ENCODE measurements at regions not wholly inside any gene's neighbourhood (a gene's known extent, or its start where the extent isn't known, plus 50 kb on each side); places are given as distances from the start of the nearest gene placed in this dataset.

DNA sequence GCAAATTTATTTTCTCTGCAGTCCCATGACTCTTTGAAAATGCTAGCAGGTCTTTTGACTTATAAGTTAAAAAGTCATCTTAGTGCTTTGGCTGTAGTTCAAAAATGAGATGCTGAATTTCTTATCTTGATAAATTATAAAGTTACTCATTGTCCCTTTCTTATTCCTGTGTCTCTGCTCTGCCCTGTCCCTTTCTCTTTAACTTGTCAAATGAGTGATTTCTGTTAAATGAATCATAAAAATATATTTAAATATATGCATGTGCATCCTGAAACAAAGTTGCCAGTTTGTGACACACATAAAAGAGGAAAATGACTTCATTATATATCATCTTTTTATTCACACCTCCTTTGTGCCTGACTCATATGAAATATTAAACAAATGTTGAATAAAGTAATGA, 1097.3 kb upstream of the EPHA6 start:
- Histone ChIP-seq H3K27me3 (replicated peaks; ENCODE audit: insufficient read depth, low read depth, low read length, poor library complexity) (no peaks in the 10 kb centered on the region), H3K9me3 (ENCODE audit: low read depth, low read length, poor library complexity, severe bottlenecking) (peaks cover 15% of the 10 kb centered on the region), H3K4me1 (ENCODE audit: insufficient read depth, low read length, poor library complexity, severe bottlenecking) (no peaks in the 10 kb centered on the region), H3K36me3 (ENCODE audit: insufficient read depth, low read length, poor library complexity, severe bottlenecking) (no peaks in the 10 kb centered on the region), H3K27ac (ENCODE audit: low read depth, low read length, poor library complexity, severe bottlenecking) (no peak overlapping the region), H3K4me3 (ENCODE audit: low read depth, low read length, poor library complexity, severe bottlenecking) (no peak overlapping the region)
- TF ChIP-seq CTCF (conservative IDR thresholded peaks at IDR 0.05; ENCODE audit: low read depth, low read length) (no peak), EZH2 (IDR thresholded peaks at IDR 0.05; ENCODE audit: borderline replicate concordance, low read depth, low read length, poor library complexity, severe bottlenecking) (no peak)
- intact Hi-C loops (cut with micrococcal nuclease; ENCODE audit: unreplicated experiment), result no loop called here
- no TSS peak for BruUV-seq (replicated peaks)
- ChIA-PET CTCF (no interaction called here), POLR2A (ENCODE audit: low non-redundant PET) (no interaction called here)
- DNase-seq (ENCODE audit: low spot score), result no peak

GRCh38 chr3:95718168-95718567, 1096.2 kb upstream of the EPHA6 start:
- no peak for DNase-seq (ENCODE audit: low spot score)
- Histone ChIP-seq H3K9me3 (ENCODE audit: low read depth, low read length, poor library complexity, severe bottlenecking) (peaks cover 19% of the 10 kb centered on the region), H3K4me3 (ENCODE audit: low read depth, low read length, poor library complexity, severe bottlenecking) (no peak overlapping the region), H3K27me3 (replicated peaks; ENCODE audit: insufficient read depth, low read depth, low read length, poor library complexity) (no peaks in the 10 kb centered on the region), H3K27ac (ENCODE audit: low read depth, low read length, poor library complexity, severe bottlenecking) (no peak overlapping the region), H3K4me1 (ENCODE audit: insufficient read depth, low read length, poor library complexity, severe bottlenecking) (no peaks in the 10 kb centered on the region), H3K36me3 (ENCODE audit: insufficient read depth, low read length, poor library complexity, severe bottlenecking) (no peaks in the 10 kb centered on the region)
- POLR2A ChIA-PET (ENCODE audit: low non-redundant PET), result no interaction called here
- intact Hi-C loops (cut with micrococcal nuclease; ENCODE audit: unreplicated experiment), result no loop called here
- CTCF ChIA-PET, result no interaction called here
- no peak for TF ChIP-seq EZH2 (IDR thresholded peaks at IDR 0.05; ENCODE audit: borderline replicate concordance, low read depth, low read length, poor library complexity, severe bottlenecking)
- TF ChIP-seq CTCF (conservative IDR thresholded peaks at IDR 0.05; ENCODE audit: low read depth, low read length), result no peak
- no TSS peak for BruUV-seq (replicated peaks)

GRCh38 chr3:95719481-95719880, 1094.9 kb upstream of the EPHA6 start:
- CTCF ChIA-PET, result no interaction called here
- intact Hi-C loops (cut with micrococcal nuclease; ENCODE audit: unreplicated experiment), result no loop called here
- BruUV-seq (replicated peaks), result no TSS peak

More at GRCh38 chr3:95719481-95719880, 1094.9 kb upstream of the EPHA6 start:
- Histone ChIP-seq H3K9me3 (ENCODE audit: low read depth, low read length, poor library complexity, severe bottlenecking) (peaks cover 19% of the 10 kb centered on the region), H3K27me3 (replicated peaks; ENCODE audit: insufficient read depth, low read depth, low read length, poor library complexity) (no peaks in the 10 kb centered on the region), H3K27ac (ENCODE audit: low read depth, low read length, poor library complexity, severe bottlenecking) (no peak overlapping the region), H3K36me3 (ENCODE audit: insufficient read depth, low read length, poor library complexity, severe bottlenecking) (no peaks in the 10 kb centered on the region), H3K4me1 (ENCODE audit: insufficient read depth, low read length, poor library complexity, severe bottlenecking) (no peaks in the 10 kb centered on the region), H3K4me3 (ENCODE audit: low read depth, low read length, poor library complexity, severe bottlenecking) (no peak overlapping the region)
- POLR2A ChIA-PET (ENCODE audit: low non-redundant PET), result no interaction called here
- DNase-seq (ENCODE audit: low spot score), result no peak
- TF ChIP-seq CTCF (conservative IDR thresholded peaks at IDR 0.05; ENCODE audit: low read depth, low read length), result no peak
- TF ChIP-seq EZH2 (IDR thresholded peaks at IDR 0.05; ENCODE audit: borderline replicate concordance, low read depth, low read length, poor library complexity, severe bottlenecking), result no peak

Measured in A673 (cell line).